HG03066 (cell line): ENCODE measurements at regions not wholly inside any gene's neighbourhood (a gene's known extent, or its start where the extent isn't known, plus 50 kb on each side); places are given as distances from the start of the nearest gene placed in this dataset.
A peak's percentile ranks its signal among the peaks of the same experiment; 100 is the strongest.
"Not testable (repeated sequence)": the region's sequence is repeated elsewhere in the genome, so short reads cannot be mapped to it uniquely, and the experiment has no call there.

ENCODE experiments used
- ATAC-seq: cut with Tn5 transposase; IDR thresholded peaks from one replicate; pipeline ENCODE4 v1.9.1; 2021; ENCODE audit warnings: low read depth; ENCODE audit not compliant: unreplicated experiment

GRCh38 chrX:40852586-40852985, 117.2 kb upstream of the MED14 start:
- no peak for ATAC-seq

- ATAC-seq = no peak
Observed at GRCh38 chrX:40853004-40853815, 117.9 kb upstream of the MED14 start.

GRCh38 chrX:40853816-40854123, 118.4 kb upstream of the MED14 start:
- no peak for ATAC-seq

GRCh38 chrX:40854242-40854641, 118.9 kb upstream of the MED14 start:
- no peak for ATAC-seq

GRCh38 chrX:40855411-40855810, 120.1 kb upstream of the MED14 start:
- no peak for ATAC-seq

- no peak for ATAC-seq
Observed at GRCh38 chrX:40855932-40856515, 120.7 kb upstream of the MED14 start.

- ATAC-seq = not testable (repeated sequence)
Observed at GRCh38 chrX:40861952-40862554, 126.7 kb upstream of the MED14 start.

- not testable (repeated sequence) for ATAC-seq
Observed at GRCh38 chrX:40863260-40863659, 127.9 kb upstream of the MED14 start.

- ATAC-seq = no peak
Observed at GRCh38 chrX:40863671-40864070, 128.3 kb upstream of the MED14 start.

- ATAC-seq = no peak
Observed at GRCh38 chrX:40864972-40865371, 129.6 kb upstream of the MED14 start.

GRCh38 chrX:40866893-40867292, 131.6 kb upstream of the MED14 start:
- no peak for ATAC-seq

- no peak for ATAC-seq
Observed at GRCh38 chrX:40867352-40867751, 132.0 kb upstream of the MED14 start.

- no peak for ATAC-seq
Observed at GRCh38 chrX:40868868-40869267, 133.5 kb upstream of the MED14 start.

- ATAC-seq = not testable (repeated sequence)
Observed at GRCh38 chrX:40870982-40871381, 135.6 kb upstream of the MED14 start.

GRCh38 chrX:40871385-40872082, 136.2 kb upstream of the MED14 start:
- peak; percentile 70 for ATAC-seq

- no peak for ATAC-seq
Observed at GRCh38 chrX:40872351-40872750, 137.0 kb upstream of the MED14 start.

GRCh38 chrX:40875476-40875875, 140.1 kb upstream of the MED14 start:
- no peak for ATAC-seq

- ATAC-seq = no peak
Observed at GRCh38 chrX:40877887-40878286, 142.5 kb upstream of the MED14 start.

GRCh38 chrX:40878766-40879165, 143.4 kb upstream of the MED14 start:
- ATAC-seq = no peak

GRCh38 chrX:40879172-40879571, 143.8 kb upstream of the MED14 start:
- not testable (repeated sequence) for ATAC-seq

GRCh38 chrX:40880712-40881111, 145.4 kb upstream of the MED14 start:
- ATAC-seq = no peak
